Activated B cell treated with CpG ODN at 0.5 μM for 24 hours (primary cell): ENCODE measurements at regions not wholly inside any gene's neighbourhood (a gene's known extent, or its start where the extent isn't known, plus 50 kb on each side); places are given as distances from the start of the nearest gene placed in this dataset.

Experiments used
- ATAC-seq: fragments of 200-7000 bp; cut with Tn5 transposase; one replicate; pipeline ENCODE4 v1.10.0; 2021; ENCODE audit warnings: low read depth, mild to moderate bottlenecking, moderate library complexity
- CTCF ChIA-PET: fragments of 350-600 bp; sonication (Branson Sonifier 250); formaldehyde crosslinking; loops from one replicate; lab custom pipeline; 2021; ENCODE audit warnings: antibody characterized with exemption; lab: Charles Lee
- POLR2A ChIA-PET: fragments of 350-600 bp; sonication (Branson Sonifier 250); formaldehyde crosslinking; loops from one replicate; lab custom pipeline; 2021; ENCODE audit warnings: antibody characterized with exemption; lab: Charles Lee
- DNase-seq: peaks from one replicate; pipeline ENCODE4 v3.0.0; 2022
- H3K27ac Mint-ChIP-seq: one replicate; pipeline ENCODE4 v1.8.0; 2020; ENCODE audit warnings: mixed read lengths
- H3K27me3 Mint-ChIP-seq: one replicate; pipeline ENCODE4 v1.8.0; 2021; ENCODE audit warnings: mixed read lengths
- H3K36me3 Mint-ChIP-seq: one replicate; pipeline ENCODE4 v1.8.0; 2021; ENCODE audit warnings: low read depth, mixed read lengths
- H3K4me1 Mint-ChIP-seq: one replicate; pipeline ENCODE4 v1.8.0; 2021; ENCODE audit warnings: mixed read lengths
- H3K4me3 Mint-ChIP-seq: one replicate; pipeline ENCODE4 v1.8.0; 2020; ENCODE audit warnings: mild to moderate bottlenecking, mixed read lengths
- H3K9me3 Mint-ChIP-seq: one replicate; pipeline ENCODE4 v1.8.0; 2020; ENCODE audit warnings: mixed read lengths
- intact Hi-C: fragments of 100-400 bp; cut with micrococcal nuclease; formaldehyde crosslinking; loops from one replicate; pipeline ENCODE4 v1.15.1; 2024
- TF ChIP-seq, protein P1 (sequence below): fragments of 200-600 bp; IDR thresholded peaks from one replicate; pipeline ENCODE4 v1.8.0; 2022; ENCODE audit warnings: antibody characterized with exemption, mild to moderate bottlenecking

DNA sequence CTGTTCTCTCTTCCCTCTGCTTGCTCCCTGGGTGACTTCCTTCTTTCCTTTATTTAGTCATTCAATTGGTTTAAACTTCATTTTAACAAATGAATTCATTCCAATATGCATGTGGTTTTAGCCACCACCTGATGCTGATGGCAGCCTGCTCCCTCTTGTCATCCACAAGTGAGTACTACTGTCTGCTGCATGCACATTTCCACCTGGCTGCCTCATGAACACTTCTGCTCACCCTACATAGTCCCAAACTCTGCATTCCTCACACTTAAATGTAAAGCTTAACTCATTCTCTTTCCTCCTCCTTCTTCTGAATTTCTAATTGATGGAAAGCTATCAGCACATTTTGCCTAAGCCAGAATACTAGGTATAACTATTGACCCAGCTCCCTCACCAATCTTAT lies 184.7 kb upstream of the ZNF462 start:
- Mint-ChIP-seq H3K27ac (no peak overlapping the region), H3K27me3 (no peaks in the 10 kb centered on the region), H3K4me1 (no peaks in the 10 kb centered on the region), H3K4me3 (no peak overlapping the region), H3K9me3 (no peaks in the 10 kb centered on the region), H3K36me3 (no peaks in the 10 kb centered on the region)
- ChIA-PET CTCF (no interaction called here), POLR2A (no interaction called here)
- TF ChIP-seq, protein P1, sequence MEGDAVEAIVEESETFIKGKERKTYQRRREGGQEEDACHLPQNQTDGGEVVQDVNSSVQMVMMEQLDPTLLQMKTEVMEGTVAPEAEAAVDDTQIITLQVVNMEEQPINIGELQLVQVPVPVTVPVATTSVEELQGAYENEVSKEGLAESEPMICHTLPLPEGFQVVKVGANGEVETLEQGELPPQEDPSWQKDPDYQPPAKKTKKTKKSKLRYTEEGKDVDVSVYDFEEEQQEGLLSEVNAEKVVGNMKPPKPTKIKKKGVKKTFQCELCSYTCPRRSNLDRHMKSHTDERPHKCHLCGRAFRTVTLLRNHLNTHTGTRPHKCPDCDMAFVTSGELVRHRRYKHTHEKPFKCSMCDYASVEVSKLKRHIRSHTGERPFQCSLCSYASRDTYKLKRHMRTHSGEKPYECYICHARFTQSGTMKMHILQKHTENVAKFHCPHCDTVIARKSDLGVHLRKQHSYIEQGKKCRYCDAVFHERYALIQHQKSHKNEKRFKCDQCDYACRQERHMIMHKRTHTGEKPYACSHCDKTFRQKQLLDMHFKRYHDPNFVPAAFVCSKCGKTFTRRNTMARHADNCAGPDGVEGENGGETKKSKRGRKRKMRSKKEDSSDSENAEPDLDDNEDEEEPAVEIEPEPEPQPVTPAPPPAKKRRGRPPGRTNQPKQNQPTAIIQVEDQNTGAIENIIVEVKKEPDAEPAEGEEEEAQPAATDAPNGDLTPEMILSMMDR = no peak
- intact Hi-C loops = no loop called here
- ATAC-seq (no peak), DNase-seq (no peak)

DNA sequence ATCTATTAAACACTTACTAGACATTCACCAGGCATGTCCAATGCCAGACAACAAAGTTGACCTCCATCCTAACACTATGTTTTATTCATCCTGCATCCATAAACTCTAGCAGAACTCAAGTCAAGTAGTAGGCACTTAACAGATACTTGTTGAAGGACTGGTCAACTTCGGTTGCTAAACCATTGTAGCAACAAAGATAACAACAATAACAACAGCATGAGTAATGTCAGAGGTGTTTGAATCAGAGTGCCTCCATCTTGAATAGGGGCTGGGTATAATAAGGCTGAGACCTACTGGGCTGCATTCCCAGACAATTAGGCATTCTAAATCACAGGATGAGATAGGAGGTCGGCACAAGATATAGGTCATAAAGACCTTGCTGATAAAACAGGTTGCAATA lies 180.5 kb upstream of the ZNF462 start:
- ATAC-seq (no peak), DNase-seq (no peak)
- no peak overlapping the region for H3K27ac Mint-ChIP-seq
- H3K27me3 Mint-ChIP-seq = no peaks in the 10 kb centered on the region
- H3K36me3 Mint-ChIP-seq = no peaks in the 10 kb centered on the region
- intact Hi-C loops = no loop called here
- H3K4me3 Mint-ChIP-seq = no peak overlapping the region
- CTCF ChIA-PET = no interaction called here
- POLR2A ChIA-PET = no interaction called here
- TF ChIP-seq, protein P1 = no peak
- H3K4me1 Mint-ChIP-seq = no peaks in the 10 kb centered on the region
- no peaks in the 10 kb centered on the region for H3K9me3 Mint-ChIP-seq

DNA sequence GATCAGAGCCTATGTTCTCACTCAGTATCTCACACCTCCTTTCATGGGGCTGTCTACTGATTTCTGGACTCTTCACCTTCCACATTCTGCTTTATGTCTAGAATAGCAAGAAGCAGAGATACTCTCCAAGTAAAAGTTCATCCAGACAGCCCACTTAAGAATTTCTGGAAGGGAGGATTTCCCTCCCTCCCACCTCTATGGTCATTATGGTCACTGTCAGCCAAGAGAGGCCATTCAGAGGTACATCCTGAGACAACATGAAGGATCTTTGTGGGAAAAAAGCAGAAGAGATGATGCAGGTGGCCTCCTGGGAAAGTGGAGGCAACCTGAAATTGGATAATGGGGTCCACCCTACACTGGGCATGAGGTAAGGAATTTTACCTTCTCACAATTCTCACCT lies 179.5 kb upstream of the ZNF462 start:
- no peaks in the 10 kb centered on the region for H3K9me3 Mint-ChIP-seq
- no peak overlapping the region for H3K4me3 Mint-ChIP-seq
- no peak for ATAC-seq
- no peak overlapping the region for H3K27ac Mint-ChIP-seq
- H3K36me3 Mint-ChIP-seq = no peaks in the 10 kb centered on the region
- POLR2A ChIA-PET = no interaction called here
- no peak for DNase-seq
- no peaks in the 10 kb centered on the region for H3K4me1 Mint-ChIP-seq
- CTCF ChIA-PET = no interaction called here
- intact Hi-C loops = no loop called here
- H3K27me3 Mint-ChIP-seq = no peaks in the 10 kb centered on the region
- TF ChIP-seq, protein P1 = no peak

DNA sequence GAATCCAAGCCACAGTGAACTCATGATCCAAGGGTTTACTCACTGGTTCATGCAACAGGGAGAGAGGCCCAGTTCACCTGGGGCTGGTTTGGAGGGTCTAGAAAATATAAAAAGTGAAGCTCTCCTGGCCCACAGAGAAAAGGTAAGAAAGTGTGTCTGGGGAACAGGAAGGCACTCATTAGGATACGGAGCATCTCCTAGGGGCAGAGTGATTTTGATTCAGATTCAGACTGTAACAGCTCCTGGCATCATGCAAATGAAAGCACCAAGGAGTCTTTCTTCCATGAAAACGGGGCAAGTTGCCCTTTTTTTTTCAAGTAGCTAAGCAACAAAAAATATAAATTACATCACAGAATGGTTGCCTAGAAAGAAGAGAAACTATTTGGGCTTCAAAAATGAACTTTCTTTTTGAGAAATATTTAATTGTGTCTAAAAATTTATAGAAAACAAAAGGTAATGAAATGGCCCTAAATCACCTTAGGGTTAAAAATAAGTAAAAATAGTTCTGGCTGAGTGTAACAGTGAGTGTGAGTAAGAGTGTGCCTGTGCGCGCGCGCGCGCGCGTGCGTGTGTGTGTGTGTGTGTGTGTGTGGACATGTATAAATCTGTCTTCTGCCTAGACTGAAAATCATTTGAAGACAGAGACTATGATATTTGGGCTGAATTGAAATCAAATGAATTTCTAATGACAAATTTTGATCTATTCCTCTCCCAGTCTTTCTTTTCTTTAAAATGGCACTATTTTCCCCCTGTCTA lies 177.8 kb upstream of the ZNF462 start:
- POLR2A ChIA-PET = interaction anchor here (0.7 kb wide), 1 partner anchor 261 kb away, joined by 3 read pairs; no protein-coding TSS in a partner anchor
- Mint-ChIP-seq H3K4me3 (no peak overlapping the region), H3K9me3 (no peaks in the 10 kb centered on the region), H3K27me3 (no peaks in the 10 kb centered on the region), H3K36me3 (no peaks in the 10 kb centered on the region), H3K4me1 (no peaks in the 10 kb centered on the region), H3K27ac (no peak overlapping the region)
- ATAC-seq = no peak
- intact Hi-C loops = no loop called here
- no peak for DNase-seq
- TF ChIP-seq, protein P1 = no peak
- CTCF ChIA-PET = no interaction called here

DNA sequence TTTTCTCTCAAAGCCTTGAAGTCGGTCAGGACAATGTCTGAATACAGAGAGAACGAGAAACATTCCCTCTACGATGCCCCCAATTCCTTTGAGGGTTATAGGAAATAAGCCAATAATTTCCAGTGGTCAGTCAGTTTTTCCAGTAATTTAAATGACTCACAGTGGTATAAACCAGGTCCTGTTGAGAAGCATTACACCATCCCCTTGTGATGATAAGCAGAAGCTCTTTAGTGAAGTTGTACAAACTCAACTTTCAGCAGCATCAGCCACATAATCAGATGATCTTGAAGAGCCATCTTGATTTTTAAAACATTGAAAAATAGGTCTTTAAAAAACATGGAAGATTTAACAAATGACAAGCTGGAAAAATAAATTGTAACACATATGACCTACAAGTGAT lies 173.9 kb upstream of the ZNF462 start:
- ChIA-PET CTCF (no interaction called here), POLR2A (no interaction called here)
- intact Hi-C loops = no loop called here
- Mint-ChIP-seq H3K27me3 (no peaks in the 10 kb centered on the region), H3K4me1 (no peaks in the 10 kb centered on the region), H3K27ac (no peak overlapping the region), H3K9me3 (no peaks in the 10 kb centered on the region), H3K36me3 (no peaks in the 10 kb centered on the region), H3K4me3 (no peak overlapping the region)
- TF ChIP-seq, protein P1 = no peak
- DNase-seq (no peak), ATAC-seq (no peak)
